ENCODE measurements at regions not wholly inside any gene's neighbourhood (a gene's known extent, or its start where the extent isn't known, plus 50 kb on each side); places are given as distances from the start of the nearest gene placed in this dataset.

DNA sequence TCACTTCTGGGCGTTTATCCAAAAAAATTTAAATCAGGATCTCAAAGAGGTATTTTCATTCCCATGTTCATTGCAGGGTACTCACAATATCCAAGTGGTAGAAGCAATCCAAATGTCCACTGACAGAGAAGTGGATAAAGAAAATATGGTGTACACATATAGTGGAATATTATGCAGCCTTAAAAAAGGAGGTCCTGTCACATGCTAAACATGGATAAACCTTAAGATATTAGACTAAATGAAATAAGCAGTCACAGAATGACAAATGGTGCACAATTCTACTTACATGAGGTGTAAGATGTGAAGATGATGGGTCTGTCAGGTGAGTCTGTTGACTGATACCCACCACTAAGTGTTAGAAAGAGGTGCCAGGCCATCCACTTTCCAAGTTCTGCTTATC is 140.6 kb downstream of the THNSL2 start:
- TF ChIP-seq, protein P1, sequence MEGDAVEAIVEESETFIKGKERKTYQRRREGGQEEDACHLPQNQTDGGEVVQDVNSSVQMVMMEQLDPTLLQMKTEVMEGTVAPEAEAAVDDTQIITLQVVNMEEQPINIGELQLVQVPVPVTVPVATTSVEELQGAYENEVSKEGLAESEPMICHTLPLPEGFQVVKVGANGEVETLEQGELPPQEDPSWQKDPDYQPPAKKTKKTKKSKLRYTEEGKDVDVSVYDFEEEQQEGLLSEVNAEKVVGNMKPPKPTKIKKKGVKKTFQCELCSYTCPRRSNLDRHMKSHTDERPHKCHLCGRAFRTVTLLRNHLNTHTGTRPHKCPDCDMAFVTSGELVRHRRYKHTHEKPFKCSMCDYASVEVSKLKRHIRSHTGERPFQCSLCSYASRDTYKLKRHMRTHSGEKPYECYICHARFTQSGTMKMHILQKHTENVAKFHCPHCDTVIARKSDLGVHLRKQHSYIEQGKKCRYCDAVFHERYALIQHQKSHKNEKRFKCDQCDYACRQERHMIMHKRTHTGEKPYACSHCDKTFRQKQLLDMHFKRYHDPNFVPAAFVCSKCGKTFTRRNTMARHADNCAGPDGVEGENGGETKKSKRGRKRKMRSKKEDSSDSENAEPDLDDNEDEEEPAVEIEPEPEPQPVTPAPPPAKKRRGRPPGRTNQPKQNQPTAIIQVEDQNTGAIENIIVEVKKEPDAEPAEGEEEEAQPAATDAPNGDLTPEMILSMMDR (IDR thresholded peaks at IDR 0.05), result no peak
- no peaks in the 10 kb centered on the region for H3K9me3 ChIP-seq
- no peaks in the 10 kb centered on the region for H3K4me1 ChIP-seq (ENCODE audit: low read depth)
- H3K4me3 ChIP-seq, result no peak overlapping the region
- ATAC-seq (no peak), DNase-seq (no peak)
- intact Hi-C loops (cut with DNase I, micrococcal nuclease), result no loop called here
- H3K36me3 ChIP-seq (ENCODE audit: low read depth), result no peaks in the 10 kb centered on the region

DNA sequence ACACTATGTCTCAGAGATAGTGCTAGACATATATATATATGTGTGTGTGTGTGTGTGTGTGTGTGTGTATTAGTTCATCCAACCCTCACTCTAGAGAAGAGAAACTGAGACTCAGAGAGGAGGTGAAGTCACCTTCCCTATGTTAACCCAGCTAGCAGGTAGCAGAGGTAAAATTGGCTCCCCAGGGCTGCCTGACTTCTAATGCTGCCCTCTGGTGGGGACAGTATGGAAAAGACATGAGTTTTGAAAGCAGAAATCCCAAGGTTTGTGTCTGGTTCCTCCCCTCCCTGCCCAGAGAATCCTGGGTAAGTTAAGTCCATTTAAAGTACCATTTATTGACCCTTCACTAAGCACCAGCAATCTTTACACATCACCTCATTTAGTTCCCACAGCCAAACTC is 137.7 kb downstream of the THNSL2 start:
- intact Hi-C loops (cut with DNase I, micrococcal nuclease), result no loop called here
- ATAC-seq, result no peak
- TF ChIP-seq, protein P1 (IDR thresholded peaks at IDR 0.05), result no peak

DNA sequence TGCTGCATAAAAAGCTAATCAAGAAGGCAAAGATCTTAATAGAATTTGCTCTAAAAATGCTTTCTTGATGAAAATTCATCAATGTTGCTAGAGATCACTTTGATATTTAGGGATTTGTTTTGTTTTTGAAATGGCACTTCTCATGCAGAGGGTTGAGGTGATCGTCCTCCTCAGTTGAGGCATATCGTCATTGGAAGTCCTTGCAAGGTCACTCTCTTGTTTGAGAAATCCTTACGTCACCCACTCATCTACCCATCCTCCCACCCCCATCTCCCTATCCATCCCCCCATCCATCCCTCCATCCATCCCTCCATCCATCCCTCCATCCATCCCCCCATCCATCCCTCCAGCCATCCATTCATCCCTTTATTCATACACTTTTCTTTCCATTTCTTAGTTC is 133.7 kb downstream of the THNSL2 start:
- TF ChIP-seq, protein P1 (IDR thresholded peaks at IDR 0.05), result no peak
- DNase-seq (no peak), ATAC-seq (no peak)
- Histone ChIP-seq H3K36me3 (ENCODE audit: low read depth) (no peaks in the 10 kb centered on the region), H3K4me3 (no peak overlapping the region), H3K4me1 (ENCODE audit: low read depth) (no peaks in the 10 kb centered on the region), H3K9me3 (no peaks in the 10 kb centered on the region)
- intact Hi-C loops (cut with DNase I, micrococcal nuclease), result no loop called here

More for the DNA sequence above, 137.7 kb downstream of the THNSL2 start:
- peak in 1 of 3 donors; percentile 15 for DNase-seq
- no peak overlapping the region for H3K4me3 ChIP-seq
- H3K9me3 ChIP-seq, result no peaks in the 10 kb centered on the region
- no peaks in the 10 kb centered on the region for H3K4me1 ChIP-seq (ENCODE audit: low read depth)
- no peaks in the 10 kb centered on the region for H3K36me3 ChIP-seq (ENCODE audit: low read depth)

DNA sequence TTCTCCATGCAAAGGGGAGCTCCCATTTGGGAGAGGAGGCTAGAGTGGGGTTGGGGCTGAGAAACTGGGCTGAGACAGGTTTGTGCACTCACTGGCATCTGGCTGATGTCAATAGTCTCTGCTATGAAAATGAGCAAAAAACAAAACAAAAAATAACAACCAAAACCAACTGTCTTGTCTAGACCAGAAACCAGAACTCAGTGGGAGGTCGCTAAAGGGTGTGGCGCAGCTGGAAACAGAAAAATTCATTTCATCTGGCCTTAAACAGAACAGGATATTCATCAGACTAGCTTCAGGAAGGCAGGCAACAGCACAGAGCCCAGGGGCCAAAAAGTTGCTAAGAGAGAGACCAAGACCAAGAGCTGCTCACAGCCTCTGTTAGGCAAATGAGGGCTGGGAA is 126.1 kb downstream of the THNSL2 start:
- H3K4me3 ChIP-seq, result no peak overlapping the region
- intact Hi-C loops (cut with DNase I, micrococcal nuclease), result no loop called here

DNA sequence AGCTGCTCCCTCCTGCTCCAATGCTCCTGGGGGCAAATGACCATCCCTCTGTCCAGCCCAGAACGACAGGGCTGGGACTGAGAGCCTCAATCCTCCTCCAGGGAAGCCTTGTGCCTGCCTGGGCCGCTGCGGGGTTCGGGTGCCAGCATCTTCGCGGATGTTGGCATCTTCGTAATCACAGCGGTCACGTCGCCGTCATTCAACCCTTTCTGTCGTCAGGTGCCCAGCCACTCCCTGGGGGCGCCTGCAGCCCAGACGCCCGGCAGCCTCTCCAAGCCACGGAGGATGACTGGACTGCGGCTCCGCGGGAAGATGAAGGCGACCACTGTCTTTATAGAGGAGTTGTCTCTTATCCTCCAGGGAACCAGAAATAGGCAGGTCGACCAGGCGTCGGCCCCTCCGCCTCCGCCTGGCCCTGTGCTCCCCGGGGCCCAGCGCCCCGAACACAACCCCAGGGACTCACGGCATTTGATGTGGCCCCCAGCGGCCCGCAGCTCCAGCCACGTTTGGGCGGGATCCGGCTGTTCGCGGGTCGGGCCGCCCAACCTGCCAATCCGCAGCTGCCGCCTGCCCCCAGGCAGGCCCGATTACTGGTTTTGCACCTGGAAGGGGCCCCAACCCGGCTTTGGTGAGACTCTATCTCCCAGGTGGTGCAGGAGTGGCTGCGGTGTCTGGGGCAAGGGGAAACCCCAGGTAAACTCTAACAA is 113.9 kb downstream of the THNSL2 start:
- DNase-seq (no peak), ATAC-seq (no peak)
- Histone ChIP-seq H3K4me1 (ENCODE audit: low read depth) (no peaks in the 10 kb centered on the region), H3K36me3 (ENCODE audit: low read depth) (no peaks in the 10 kb centered on the region), H3K4me3 (no peak overlapping the region), H3K9me3 (no peaks in the 10 kb centered on the region)
- TF ChIP-seq, protein P1 (IDR thresholded peaks at IDR 0.05), result no peak
- intact Hi-C loops (cut with DNase I, micrococcal nuclease), result no loop called here

More for the DNA sequence above, 126.1 kb downstream of the THNSL2 start:
- no peaks in the 10 kb centered on the region for H3K36me3 ChIP-seq (ENCODE audit: low read depth)
- ATAC-seq, result no peak
- no peak for DNase-seq
- TF ChIP-seq, protein P1 (IDR thresholded peaks at IDR 0.05), result no peak
- no peaks in the 10 kb centered on the region for H3K4me1 ChIP-seq (ENCODE audit: low read depth)
- no peaks in the 10 kb centered on the region for H3K9me3 ChIP-seq

Measured in mucosa of descending colon (tissue), 3 donors.